GM12864 (cell line): ENCODE measurements at regions not wholly inside any gene's neighbourhood (a gene's known extent, or its start where the extent isn't known, plus 50 kb on each side); places are given as distances from the start of the nearest gene placed in this dataset.

Experiments
- DNase-seq: peaks from one replicate; pipeline ENCODE4 v3.0.0-alpha.2; 2011; ENCODE audit warnings: low read depth
- H3K4me3 ChIP-seq: 2 replicates; pipeline ENCODE4 v1.5.1; 2011; ENCODE audit warnings: mild to moderate bottlenecking, low read depth, low read length, control low read depth
- CTCF ChIP-seq: IDR thresholded peaks from 2 replicates; pipeline ENCODE4 v1.5.1; 2011; ENCODE audit warnings: low read depth, mild to moderate bottlenecking, moderate library complexity, low read length, control low read depth, inconsistent platforms; ENCODE audit errors: missing control alignments

GRCh38 chr6:155853011-155853410 lies 397.4 kb upstream of the NOX3 start:
- no peak for TF ChIP-seq CTCF
- H3K4me3 ChIP-seq, result no peak overlapping the region
- no peak for DNase-seq

GRCh38 chr6:155850408-155850841 lies 394.8 kb upstream of the NOX3 start:
- no peak for TF ChIP-seq CTCF
- no peak overlapping the region for H3K4me3 ChIP-seq
- DNase-seq, result no peak

GRCh38 chr6:155847711-155848110 lies 392.1 kb upstream of the NOX3 start:
- TF ChIP-seq CTCF, result no peak
- H3K4me3 ChIP-seq, result no peak overlapping the region

GRCh38 chr6:155837474-155837873 lies 381.8 kb upstream of the NOX3 start:
- H3K4me3 ChIP-seq, result no peak overlapping the region
- TF ChIP-seq CTCF, result no peak
- no peak for DNase-seq

More at GRCh38 chr6:155847711-155848110, 392.1 kb upstream of the NOX3 start:
- DNase-seq, result no peak

- no peak for TF ChIP-seq CTCF
- no peak overlapping the region for H3K4me3 ChIP-seq
- no peak for DNase-seq
Measured at GRCh38 chr6:155832596-155832995, 377.0 kb upstream of the NOX3 start.

- no peak for DNase-seq
- H3K4me3 ChIP-seq, result no peak overlapping the region
- TF ChIP-seq CTCF, result no peak
Measured at GRCh38 chr6:155830531-155830930, 374.9 kb upstream of the NOX3 start.

- H3K4me3 ChIP-seq, result no peak overlapping the region
- TF ChIP-seq CTCF, result no peak
- DNase-seq, result no peak
Measured at GRCh38 chr6:155829646-155830045, 374.0 kb upstream of the NOX3 start.
